SIG-M5 treated with dmso at 0.1 percent for 504 hours (cell line): ENCODE measurements at regions not wholly inside any gene's neighbourhood (a gene's known extent, or its start where the extent isn't known, plus 50 kb on each side); places are given as distances from the start of the nearest gene placed in this dataset.

Source experiments
- DNase-seq: peaks from one replicate; lab custom pipeline; 2025; ENCODE audit not compliant: unreplicated experiment; lab: John Stamatoyannopoulos, UW

DNA sequence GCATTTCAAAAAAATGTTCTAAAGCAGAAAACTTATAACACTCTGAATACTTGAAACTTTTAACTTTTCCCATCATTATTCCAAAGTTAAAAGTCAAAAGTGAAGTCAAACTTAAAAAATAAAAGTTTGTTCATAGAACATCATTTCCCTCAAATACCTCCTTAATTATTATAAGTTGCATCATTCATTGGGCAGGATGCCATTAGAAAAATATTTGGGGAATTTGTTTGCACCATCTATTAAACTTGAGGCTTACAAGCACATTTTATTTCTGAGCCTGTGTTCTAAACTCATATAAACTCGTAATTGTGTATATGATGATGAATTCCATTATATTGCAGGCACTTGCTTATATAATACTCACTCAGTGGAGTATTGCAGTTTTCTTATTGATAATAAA lies 588.0 kb upstream of the NRXN1 start:
- no peak for DNase-seq

DNA sequence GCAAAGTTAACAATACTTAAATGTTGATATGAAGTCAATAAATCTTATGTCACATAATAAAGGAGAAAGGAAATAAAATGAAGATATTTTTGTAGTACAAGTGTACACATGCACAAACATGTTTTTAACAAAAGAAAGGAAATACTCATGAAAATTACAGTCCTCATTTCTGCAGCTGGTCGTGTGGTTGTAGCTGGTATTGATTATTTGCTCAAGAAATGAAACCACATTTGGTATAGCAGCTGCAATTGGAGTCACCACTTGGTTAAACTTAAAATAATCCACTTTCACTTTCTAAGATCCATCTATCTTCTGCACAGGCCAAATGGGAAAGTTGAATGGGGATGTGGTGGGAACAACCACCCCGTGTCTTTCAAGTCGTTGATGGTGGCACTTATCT lies 580.5 kb upstream of the NRXN1 start:
- DNase-seq = no peak

DNA sequence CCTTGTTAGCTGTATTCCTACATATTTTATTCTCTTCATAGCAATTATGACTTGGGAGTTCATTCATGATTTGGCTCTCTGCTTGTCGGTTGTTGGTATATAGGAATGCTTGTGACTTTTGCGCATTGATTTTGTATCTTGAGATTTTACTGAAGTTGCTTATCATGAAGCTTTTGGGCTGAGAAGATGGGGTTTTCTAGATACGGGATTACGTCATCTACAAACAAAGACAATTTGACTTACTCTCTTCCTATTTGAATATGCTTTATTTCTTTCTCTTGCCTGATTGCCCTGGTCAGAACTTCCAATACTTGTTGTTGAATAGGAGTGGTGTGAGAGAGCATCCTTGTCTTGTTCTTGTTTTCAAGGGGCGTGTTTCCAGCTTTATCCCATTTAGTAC lies 569.8 kb upstream of the NRXN1 start:
- no peak for DNase-seq

GRCh38 chr2:51597086-51597485 lies 565.2 kb upstream of the NRXN1 start:
- DNase-seq = no peak

DNA sequence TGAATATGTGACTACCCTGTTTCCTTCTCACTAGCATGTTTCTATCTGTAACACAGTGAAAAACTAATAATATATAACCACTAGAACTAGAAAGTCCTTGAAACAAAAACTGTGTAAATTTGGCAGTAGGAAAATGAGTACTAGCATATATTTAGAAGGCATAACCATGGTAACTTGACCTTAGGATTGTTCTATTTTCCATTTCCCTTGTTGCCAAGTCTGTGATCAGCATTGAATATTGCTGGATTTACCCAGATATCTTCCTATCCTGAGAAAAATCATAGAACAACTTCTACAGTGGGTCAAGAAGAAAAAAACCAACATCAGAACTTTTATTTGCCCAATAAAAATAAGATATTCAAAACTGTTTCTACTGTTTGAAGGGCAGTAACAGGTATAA lies 563.9 kb upstream of the NRXN1 start:
- no peak for DNase-seq

DNA sequence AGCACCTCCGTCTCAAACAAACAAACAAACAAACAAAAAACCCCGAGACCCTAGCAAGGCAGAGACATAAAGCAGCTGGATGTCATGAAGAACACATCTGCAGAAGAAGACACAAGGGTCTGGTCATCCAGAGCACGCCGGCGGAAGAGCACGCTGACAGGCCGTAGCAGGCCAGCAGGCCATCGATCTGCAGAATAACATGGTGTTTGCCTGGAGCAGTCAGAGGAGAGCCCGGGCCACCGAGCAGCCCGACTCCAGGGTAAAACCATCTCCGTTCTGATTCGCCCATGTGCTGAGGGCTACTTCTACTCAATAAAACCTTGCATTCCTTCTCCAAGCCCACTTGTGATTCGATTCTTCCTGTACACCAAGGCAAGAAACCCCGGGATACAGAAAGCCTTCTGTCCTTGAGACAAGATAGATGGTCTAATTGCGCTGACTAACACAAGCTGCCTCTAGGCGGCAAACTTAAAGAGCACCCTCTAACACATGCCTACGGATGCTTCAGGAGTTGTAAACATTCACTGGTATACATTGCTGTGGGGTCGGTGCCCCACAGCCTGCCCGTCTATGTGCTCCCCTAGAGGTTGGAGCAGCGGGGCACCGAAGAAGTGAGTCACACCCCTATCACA lies 549.8 kb upstream of the NRXN1 start:
- DNase-seq = no peak

DNA sequence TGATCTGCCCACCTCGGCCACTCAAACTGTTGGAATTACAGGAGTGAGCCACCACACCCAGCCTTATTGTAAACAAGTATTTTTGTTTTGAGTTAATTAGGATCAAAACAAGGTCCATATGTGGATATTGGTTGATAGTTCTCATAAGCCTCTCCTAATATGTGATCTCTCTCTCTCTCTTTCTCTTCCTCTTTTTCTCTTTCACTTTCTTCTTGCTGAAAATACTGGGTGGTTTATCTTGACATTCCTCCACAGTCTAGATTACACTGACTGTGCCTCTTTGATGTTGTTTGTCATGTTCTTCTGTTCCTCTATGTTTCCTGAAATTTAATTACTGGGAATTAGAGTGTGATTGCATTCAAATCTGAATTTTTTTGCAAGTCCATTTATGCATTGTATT lies 547.5 kb upstream of the NRXN1 start:
- peak; percentile 7 for DNase-seq

GRCh38 chr2:51575181-51575580 lies 543.2 kb upstream of the NRXN1 start:
- no peak for DNase-seq

- no peak for DNase-seq
These were observed 527.1 kb upstream of the NRXN1 start for GRCh38 chr2:51559026-51559425.

DNA sequence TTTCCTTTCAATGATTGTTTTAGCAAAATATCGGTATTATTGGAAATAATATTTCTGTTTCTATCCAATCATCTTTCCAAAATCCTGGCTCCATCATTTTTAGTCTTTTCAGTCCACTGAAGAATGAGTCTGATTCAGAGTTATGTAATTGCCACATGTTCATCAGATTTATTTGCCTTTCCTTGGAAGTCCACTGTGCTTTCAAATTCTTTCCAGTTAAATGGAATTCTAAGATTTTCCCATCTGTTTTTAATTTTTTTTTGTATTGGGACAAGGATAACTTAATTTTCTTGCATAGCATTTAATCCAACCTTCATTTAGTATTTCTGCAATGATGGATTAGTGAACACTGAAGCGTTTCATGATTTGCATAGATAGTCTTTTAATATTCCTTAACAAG lies 521.5 kb upstream of the NRXN1 start:
- DNase-seq = no peak

DNA sequence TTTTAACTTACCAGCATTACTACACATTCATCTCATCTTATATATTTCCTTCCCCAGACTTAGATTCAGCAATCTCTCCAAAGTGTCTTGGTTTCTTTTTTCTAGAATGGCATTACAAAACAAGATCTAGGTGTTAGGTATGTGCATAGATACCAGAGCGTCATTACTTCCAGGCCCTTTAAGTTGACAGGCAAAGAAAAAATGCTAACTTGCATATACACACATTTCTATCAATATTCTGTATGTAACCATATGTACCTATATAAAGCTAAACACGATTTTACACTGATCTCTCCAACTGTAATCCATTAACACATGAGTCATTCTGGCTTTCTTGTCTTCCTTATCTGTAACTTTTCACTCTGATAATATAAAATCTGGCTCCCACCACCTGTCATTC lies 503.8 kb upstream of the NRXN1 start:
- DNase-seq = no peak

DNA sequence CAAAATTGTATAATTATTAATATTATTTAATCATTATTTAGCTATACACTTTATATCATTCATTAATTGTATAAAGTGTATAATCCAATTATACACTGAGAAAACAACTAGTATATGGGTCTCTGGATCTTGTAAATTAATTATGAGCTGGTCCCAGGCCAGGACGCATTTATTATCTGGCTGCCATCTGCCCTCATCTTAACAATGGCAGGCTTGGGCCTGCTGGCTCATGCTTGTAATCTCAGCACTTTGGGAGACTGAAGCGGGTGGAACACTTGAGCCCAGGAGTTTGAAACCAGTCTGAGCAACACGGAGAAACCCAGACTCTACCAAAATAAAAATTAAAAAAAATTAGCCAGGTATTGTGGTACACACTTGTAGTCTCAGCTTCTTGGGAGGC lies 502.2 kb upstream of the NRXN1 start:
- DNase-seq = no peak

- no peak for DNase-seq
These were observed 496.2 kb upstream of the NRXN1 start for GRCh38 chr2:51528156-51528555.

DNA sequence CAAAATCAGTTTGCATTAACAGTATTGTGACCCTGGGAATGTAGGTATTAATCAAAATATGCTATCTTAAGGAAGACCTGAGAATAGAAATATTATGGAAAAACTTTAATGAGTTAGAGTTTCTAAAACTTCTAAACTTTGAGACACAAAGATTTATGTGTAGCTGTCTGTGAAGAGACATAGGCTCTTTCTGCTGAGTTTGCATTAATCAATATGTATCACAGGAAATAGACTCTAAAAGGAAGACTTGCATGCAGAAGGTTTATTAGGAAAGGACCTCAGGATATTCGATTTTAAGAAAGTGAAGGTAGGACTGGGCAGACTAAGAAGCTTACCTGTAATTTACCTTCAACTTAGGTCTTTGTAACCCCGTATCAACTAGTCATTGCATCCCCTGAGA lies 494.8 kb upstream of the NRXN1 start:
- no peak for DNase-seq

GRCh38 chr2:51516667-51517066 lies 484.7 kb upstream of the NRXN1 start:
- DNase-seq = no peak

- DNase-seq = peak; percentile 9
These were observed 479.1 kb upstream of the NRXN1 start for GRCh38 chr2:51511002-51511401.

- DNase-seq = peak; percentile 24
These were observed 478.4 kb upstream of the NRXN1 start for GRCh38 chr2:51510303-51510702.

- no peak for DNase-seq
These were observed 473.6 kb upstream of the NRXN1 start for GRCh38 chr2:51505533-51505932.

DNA sequence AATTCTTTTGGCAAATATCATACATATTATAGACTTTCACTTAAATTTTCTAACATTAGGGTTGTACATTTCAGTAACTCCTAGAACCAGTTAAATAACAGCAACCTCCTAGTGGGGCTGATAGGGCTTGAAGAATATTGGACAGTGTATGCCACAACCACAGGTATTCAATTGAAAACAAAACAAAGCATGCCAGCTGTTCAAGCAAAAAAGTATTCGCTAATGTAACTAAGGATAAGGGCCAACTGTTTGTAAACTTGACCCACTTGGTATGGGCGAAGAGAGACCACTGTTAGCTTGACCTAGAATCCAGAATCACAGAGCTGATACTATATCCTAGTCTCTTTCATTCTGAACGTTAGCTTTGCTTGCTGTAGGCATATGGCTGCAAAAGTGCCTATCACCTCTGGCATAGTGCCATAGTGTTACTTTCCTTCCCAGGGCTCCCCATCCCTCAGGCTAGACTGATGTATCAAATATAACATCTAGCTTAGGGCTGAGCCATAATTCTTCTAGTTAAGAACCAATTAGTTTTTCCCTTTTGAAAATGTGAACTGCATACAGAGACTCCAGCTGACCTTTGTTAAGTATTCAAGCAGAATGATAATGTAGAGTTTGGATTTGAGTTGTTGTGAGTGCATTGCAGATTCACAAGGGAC lies 458.8 kb upstream of the NRXN1 start:
- no peak for DNase-seq

GRCh38 chr2:51484605-51485004 lies 452.7 kb upstream of the NRXN1 start:
- no peak for DNase-seq

DNA sequence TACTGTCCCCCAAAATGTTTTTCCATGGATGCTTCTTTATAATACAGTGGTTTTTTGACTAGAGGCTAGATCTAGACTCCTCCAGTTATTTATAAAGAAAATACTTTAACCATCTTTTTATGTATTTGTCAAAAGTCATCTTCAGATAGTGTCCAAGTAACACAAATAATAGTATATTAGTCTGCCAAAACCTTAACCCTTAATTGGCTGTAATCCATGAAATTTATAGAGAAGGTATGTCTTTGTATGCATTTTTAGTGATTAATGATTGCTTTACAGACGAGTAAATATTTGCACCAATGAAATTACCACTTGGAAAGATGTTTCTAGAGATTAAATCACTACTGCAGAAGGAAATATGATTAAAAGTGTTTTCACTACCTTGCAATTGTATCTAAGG lies 451.8 kb upstream of the NRXN1 start:
- DNase-seq = no peak

DNA sequence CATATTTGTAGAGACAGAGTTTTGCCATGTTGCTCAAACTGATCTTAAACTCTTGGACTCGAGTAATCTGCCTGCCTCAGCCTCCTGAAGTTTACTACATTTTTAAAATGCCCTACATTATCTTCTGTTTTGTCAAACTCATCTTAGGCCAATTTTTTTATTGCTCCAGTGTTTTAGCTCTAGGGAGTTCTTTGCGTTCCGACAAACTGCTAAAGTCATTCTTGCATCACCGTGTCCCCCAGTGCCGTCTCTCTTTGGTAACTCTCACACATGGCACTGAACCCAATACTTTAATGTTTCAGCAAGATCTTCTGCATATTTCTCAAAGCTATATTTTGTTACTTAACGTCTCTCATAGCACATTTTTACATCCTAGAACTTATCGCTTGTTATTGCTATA lies 440.9 kb upstream of the NRXN1 start:
- no peak for DNase-seq

DNA sequence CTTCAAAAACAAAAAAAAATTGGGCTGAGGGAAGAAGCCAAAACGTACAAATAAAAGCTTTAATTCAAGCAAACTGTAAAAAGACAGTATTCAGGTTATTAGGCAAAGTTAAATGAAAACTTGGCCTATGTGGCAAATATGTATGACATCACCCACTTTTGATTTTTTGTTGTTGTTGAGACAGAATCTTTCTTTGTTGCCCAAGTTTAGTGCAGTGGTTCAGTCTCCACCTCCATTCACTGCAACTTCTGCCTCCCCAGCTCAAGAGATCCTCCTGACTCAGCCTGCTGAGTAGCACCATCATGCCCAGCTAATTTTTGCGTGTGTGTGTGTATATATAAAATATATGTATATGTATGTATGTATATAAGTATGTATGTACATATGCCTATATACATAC lies 440.4 kb upstream of the NRXN1 start:
- no peak for DNase-seq
